WTC11 (cell line): ENCODE measurements at regions not wholly inside any gene's neighbourhood (a gene's known extent, or its start where the extent isn't known, plus 50 kb on each side); places are given as distances from the start of the nearest gene placed in this dataset.

ENCODE experiments used
- ATAC-seq: fragments of 200-7000 bp; cut with Tn5 transposase; 2 replicates; pipeline ENCODE4 v1.10.0; 2021; ENCODE audit warnings: mild to moderate bottlenecking, moderate library complexity
- CTCF ChIA-PET: fragments of 300-600 bp; sonication (Branson Sonifier 250); formaldehyde crosslinking; loops from one replicate; lab custom pipeline; 2021; ENCODE audit warnings: antibody characterized with exemption; lab: Charles Lee
- POLR2A ChIA-PET: fragments of 350-600 bp; sonication (Branson Sonifier 250); formaldehyde crosslinking; loops from one replicate; lab custom pipeline; 2021; ENCODE audit warnings: antibody characterized with exemption; lab: Charles Lee
- DNase-seq: peaks from one replicate; pipeline ENCODE4 v3.0.0; 2021; ENCODE audit warnings: low spot score
- H3K27ac Mint-ChIP-seq: 2 replicates; pipeline ENCODE4 v1.8.0; 2021; ENCODE audit warnings: mixed read lengths
- H3K27me3 Mint-ChIP-seq: 2 replicates; pipeline ENCODE4 v1.8.0; 2021; ENCODE audit warnings: low read depth, mild to moderate bottlenecking, moderate library complexity, mixed read lengths
- H3K36me3 Mint-ChIP-seq: 2 replicates; pipeline ENCODE4 v1.8.0; 2021; ENCODE audit warnings: mixed read lengths
- H3K4me1 Mint-ChIP-seq: 2 replicates; pipeline ENCODE4 v1.8.0; 2022; ENCODE audit warnings: mixed read lengths
- H3K4me3 Mint-ChIP-seq: 2 replicates; pipeline ENCODE4 v1.8.0; 2021; ENCODE audit warnings: mild to moderate bottlenecking, moderate library complexity, mixed read lengths
- H3K9me3 Mint-ChIP-seq: 2 replicates; pipeline ENCODE4 v1.8.0; 2021; ENCODE audit warnings: mixed read lengths
- ATF1 ChIP-seq: sonication (generic); formaldehyde crosslinking; IDR thresholded peaks from 2 replicates; pipeline ENCODE4 v1.8.1; 2023; ENCODE audit warnings: mild to moderate bottlenecking, moderate library complexity, missing genetic modification reagents
- ELF4 ChIP-seq: sonication (generic); formaldehyde crosslinking; IDR thresholded peaks from 2 replicates; pipeline ENCODE4 v1.8.1; 2022; ENCODE audit warnings: low read depth, mild to moderate bottlenecking, moderate library complexity, missing genetic modification reagents
- GABPB1 ChIP-seq: sonication (generic); formaldehyde crosslinking; IDR thresholded peaks from 2 replicates; pipeline ENCODE4 v1.8.1; 2023; ENCODE audit warnings: mild to moderate bottlenecking, missing genetic modification reagents
- NFATC4 ChIP-seq: fragments of 250-450 bp; sonication (Bioruptor Pico); IDR thresholded peaks from 2 replicates; pipeline ENCODE4 v1.9.0; 2021; ENCODE audit warnings: mild to moderate bottlenecking
- NFE2L1 ChIP-seq: sonication (generic); formaldehyde crosslinking; IDR thresholded peaks from 2 replicates; pipeline ENCODE4 v1.8.1; 2023; ENCODE audit warnings: missing genetic modification reagents
- NR2C2 ChIP-seq: sonication (generic); formaldehyde crosslinking; IDR thresholded peaks from 2 replicates; pipeline ENCODE4 v1.8.0; 2022; ENCODE audit warnings: mild to moderate bottlenecking, missing genetic modification reagents
- PRRX2 ChIP-seq: fragments of 250-450 bp; sonication (Bioruptor Pico); IDR thresholded peaks from 2 replicates; pipeline ENCODE4 v1.8.0; 2021; ENCODE audit warnings: mild to moderate bottlenecking
- SMAD4 ChIP-seq: sonication (generic); formaldehyde crosslinking; IDR thresholded peaks from 2 replicates; pipeline ENCODE4 v1.8.0; 2022; ENCODE audit warnings: mild to moderate bottlenecking, missing genetic modification reagents
- TEAD1 ChIP-seq: sonication (generic); formaldehyde crosslinking; IDR thresholded peaks from 2 replicates; pipeline ENCODE4 v1.8.0; 2022; ENCODE audit warnings: mild to moderate bottlenecking, missing genetic modification reagents
- TP53 ChIP-seq: sonication (generic); formaldehyde crosslinking; IDR thresholded peaks from 2 replicates; pipeline ENCODE4 v1.8.1; 2023; ENCODE audit warnings: mild to moderate bottlenecking, missing genetic modification reagents
- ZBTB21 ChIP-seq: sonication (generic); formaldehyde crosslinking; IDR thresholded peaks from 2 replicates; pipeline ENCODE4 v1.8.1; 2023; ENCODE audit warnings: mild to moderate bottlenecking, missing genetic modification reagents, borderline replicate concordance
- ZNF232 ChIP-seq: sonication (generic); formaldehyde crosslinking; IDR thresholded peaks from 2 replicates; pipeline ENCODE4 v1.8.0; 2022; ENCODE audit warnings: mild to moderate bottlenecking, missing genetic modification reagents
- ZNF416 ChIP-seq: fragments of 250-450 bp; sonication (Bioruptor Pico); IDR thresholded peaks from 2 replicates; pipeline ENCODE4 v1.9.0; 2021; ENCODE audit warnings: mild to moderate bottlenecking, inconsistent platforms
- ZNF423 ChIP-seq: fragments of 250-450 bp; sonication (Bioruptor Pico); IDR thresholded peaks from 2 replicates; pipeline ENCODE4 v2.1.2; 2022; ENCODE audit warnings: mild to moderate bottlenecking, moderate library complexity
- TF ChIP-seq, protein P1 (sequence below): sonication (generic); formaldehyde crosslinking; IDR thresholded peaks from 2 replicates; pipeline ENCODE4 v1.8.0; 2023; ENCODE audit warnings: missing genetic modification reagents, mild to moderate bottlenecking, borderline replicate concordance
- TF ChIP-seq, protein P2 (sequence below): sonication (generic); formaldehyde crosslinking; IDR thresholded peaks from 2 replicates; pipeline ENCODE4 v1.8.1; 2022; ENCODE audit warnings: missing genetic modification reagents, borderline replicate concordance
- TF ChIP-seq, protein P3 (sequence below): fragments of 250-450 bp; sonication (Bioruptor Pico); IDR thresholded peaks from 2 replicates; pipeline ENCODE4 v1.9.0; 2021; ENCODE audit warnings: moderate library complexity, mild to moderate bottlenecking, inconsistent platforms, borderline replicate concordance
- TF ChIP-seq, protein P4 (sequence below): sonication (generic); formaldehyde crosslinking; IDR thresholded peaks from 2 replicates; pipeline ENCODE4 v1.8.0; 2023; ENCODE audit warnings: mild to moderate bottlenecking, missing genetic modification reagents
- TF ChIP-seq, protein P5 (sequence below): sonication (generic); formaldehyde crosslinking; IDR thresholded peaks from 2 replicates; pipeline ENCODE4 v1.8.1; 2022; ENCODE audit warnings: mild to moderate bottlenecking, moderate library complexity, missing genetic modification reagents
- TF ChIP-seq, protein P6 (sequence below): sonication (generic); formaldehyde crosslinking; IDR thresholded peaks from 2 replicates; pipeline ENCODE4 v1.8.1; 2023; ENCODE audit warnings: mild to moderate bottlenecking, missing genetic modification reagents, moderate library complexity
- TF ChIP-seq, protein P7 (sequence below): sonication (generic); formaldehyde crosslinking; IDR thresholded peaks from 2 replicates; pipeline ENCODE4 v1.8.1; 2023; ENCODE audit warnings: mild to moderate bottlenecking, missing genetic modification reagents, moderate library complexity
- TF ChIP-seq, protein P8 (sequence below): sonication (generic); formaldehyde crosslinking; IDR thresholded peaks from 2 replicates; pipeline ENCODE4 v1.8.1; 2022; ENCODE audit warnings: low read depth, missing genetic modification reagents, borderline replicate concordance

DNA sequence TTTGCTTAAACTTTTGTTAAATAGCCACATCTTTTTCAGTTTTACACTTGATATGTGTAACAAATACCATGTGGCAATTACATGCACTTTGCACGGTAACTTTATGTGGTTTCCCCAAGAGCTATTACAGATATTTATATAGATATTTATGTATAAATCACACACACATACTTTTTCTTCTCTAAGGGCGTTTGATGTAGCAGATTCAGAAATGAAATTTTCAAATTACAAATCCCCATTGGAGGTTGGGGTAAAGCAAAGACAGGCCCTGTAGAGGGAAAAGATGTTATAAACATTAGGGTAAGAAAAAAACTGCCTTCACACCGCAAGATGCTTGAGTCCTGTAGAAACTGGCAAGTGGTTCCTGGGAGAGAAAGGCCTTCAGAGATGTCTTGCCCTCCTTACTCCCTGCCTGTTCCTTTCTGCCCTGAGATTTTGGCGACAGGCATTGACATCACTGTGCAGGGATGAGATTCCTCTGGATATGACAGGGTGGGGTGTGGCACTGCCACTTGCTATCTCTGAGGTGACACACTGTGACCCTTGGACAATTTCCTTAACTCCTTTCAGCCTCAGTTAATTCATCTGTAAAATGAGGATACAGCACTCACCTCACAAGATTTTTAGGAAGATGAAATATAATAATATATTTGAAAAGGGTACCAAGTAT is 177.9 kb upstream of the TUT7 start (continued):
- TF ChIP-seq, protein P1, sequence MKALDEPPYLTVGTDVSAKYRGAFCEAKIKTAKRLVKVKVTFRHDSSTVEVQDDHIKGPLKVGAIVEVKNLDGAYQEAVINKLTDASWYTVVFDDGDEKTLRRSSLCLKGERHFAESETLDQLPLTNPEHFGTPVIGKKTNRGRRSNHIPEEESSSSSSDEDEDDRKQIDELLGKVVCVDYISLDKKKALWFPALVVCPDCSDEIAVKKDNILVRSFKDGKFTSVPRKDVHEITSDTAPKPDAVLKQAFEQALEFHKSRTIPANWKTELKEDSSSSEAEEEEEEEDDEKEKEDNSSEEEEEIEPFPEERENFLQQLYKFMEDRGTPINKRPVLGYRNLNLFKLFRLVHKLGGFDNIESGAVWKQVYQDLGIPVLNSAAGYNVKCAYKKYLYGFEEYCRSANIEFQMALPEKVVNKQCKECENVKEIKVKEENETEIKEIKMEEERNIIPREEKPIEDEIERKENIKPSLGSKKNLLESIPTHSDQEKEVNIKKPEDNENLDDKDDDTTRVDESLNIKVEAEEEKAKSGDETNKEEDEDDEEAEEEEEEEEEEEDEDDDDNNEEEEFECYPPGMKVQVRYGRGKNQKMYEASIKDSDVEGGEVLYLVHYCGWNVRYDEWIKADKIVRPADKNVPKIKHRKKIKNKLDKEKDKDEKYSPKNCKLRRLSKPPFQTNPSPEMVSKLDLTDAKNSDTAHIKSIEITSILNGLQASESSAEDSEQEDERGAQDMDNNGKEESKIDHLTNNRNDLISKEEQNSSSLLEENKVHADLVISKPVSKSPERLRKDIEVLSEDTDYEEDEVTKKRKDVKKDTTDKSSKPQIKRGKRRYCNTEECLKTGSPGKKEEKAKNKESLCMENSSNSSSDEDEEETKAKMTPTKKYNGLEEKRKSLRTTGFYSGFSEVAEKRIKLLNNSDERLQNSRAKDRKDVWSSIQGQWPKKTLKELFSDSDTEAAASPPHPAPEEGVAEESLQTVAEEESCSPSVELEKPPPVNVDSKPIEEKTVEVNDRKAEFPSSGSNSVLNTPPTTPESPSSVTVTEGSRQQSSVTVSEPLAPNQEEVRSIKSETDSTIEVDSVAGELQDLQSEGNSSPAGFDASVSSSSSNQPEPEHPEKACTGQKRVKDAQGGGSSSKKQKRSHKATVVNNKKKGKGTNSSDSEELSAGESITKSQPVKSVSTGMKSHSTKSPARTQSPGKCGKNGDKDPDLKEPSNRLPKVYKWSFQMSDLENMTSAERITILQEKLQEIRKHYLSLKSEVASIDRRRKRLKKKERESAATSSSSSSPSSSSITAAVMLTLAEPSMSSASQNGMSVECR (CRISPR knock-in tag), result no peak
- TF ChIP-seq TP53 (CRISPR knock-in tag), result no peak
- TF ChIP-seq, protein P2, sequence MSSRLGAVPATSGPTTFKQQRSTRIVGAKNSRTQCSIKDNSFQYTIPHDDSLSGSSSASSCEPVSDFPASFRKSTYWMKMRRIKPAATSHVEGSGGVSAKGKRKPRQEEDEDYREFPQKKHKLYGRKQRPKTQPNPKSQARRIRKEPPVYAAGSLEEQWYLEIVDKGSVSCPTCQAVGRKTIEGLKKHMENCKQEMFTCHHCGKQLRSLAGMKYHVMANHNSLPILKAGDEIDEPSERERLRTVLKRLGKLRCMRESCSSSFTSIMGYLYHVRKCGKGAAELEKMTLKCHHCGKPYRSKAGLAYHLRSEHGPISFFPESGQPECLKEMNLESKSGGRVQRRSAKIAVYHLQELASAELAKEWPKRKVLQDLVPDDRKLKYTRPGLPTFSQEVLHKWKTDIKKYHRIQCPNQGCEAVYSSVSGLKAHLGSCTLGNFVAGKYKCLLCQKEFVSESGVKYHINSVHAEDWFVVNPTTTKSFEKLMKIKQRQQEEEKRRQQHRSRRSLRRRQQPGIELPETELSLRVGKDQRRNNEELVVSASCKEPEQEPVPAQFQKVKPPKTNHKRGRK (CRISPR knock-in tag), result no peak
- TF ChIP-seq, protein P3, sequence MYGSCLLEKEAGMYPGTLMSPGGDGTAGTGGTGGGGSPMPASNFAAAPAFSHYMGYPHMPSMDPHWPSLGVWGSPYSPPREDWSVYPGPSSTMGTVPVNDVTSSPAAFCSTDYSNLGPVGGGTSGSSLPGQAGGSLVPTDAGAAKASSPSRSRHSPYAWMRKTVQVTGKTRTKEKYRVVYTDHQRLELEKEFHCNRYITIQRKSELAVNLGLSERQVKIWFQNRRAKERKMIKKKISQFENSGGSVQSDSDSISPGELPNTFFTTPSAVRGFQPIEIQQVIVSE (CRISPR knock-in tag), result no peak
- TF ChIP-seq ELF4 (CRISPR knock-in tag), result no peak
- no peak for TF ChIP-seq NR2C2
- no peak for TF ChIP-seq GABPB1 (CRISPR knock-in tag)
- TF ChIP-seq, protein P4, sequence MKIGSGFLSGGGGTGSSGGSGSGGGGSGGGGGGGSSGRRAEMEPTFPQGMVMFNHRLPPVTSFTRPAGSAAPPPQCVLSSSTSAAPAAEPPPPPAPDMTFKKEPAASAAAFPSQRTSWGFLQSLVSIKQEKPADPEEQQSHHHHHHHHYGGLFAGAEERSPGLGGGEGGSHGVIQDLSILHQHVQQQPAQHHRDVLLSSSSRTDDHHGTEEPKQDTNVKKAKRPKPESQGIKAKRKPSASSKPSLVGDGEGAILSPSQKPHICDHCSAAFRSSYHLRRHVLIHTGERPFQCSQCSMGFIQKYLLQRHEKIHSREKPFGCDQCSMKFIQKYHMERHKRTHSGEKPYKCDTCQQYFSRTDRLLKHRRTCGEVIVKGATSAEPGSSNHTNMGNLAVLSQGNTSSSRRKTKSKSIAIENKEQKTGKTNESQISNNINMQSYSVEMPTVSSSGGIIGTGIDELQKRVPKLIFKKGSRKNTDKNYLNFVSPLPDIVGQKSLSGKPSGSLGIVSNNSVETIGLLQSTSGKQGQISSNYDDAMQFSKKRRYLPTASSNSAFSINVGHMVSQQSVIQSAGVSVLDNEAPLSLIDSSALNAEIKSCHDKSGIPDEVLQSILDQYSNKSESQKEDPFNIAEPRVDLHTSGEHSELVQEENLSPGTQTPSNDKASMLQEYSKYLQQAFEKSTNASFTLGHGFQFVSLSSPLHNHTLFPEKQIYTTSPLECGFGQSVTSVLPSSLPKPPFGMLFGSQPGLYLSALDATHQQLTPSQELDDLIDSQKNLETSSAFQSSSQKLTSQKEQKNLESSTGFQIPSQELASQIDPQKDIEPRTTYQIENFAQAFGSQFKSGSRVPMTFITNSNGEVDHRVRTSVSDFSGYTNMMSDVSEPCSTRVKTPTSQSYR, result no peak
- TF ChIP-seq ZNF232 (CRISPR knock-in tag), result no peak
- TF ChIP-seq, protein P5, sequence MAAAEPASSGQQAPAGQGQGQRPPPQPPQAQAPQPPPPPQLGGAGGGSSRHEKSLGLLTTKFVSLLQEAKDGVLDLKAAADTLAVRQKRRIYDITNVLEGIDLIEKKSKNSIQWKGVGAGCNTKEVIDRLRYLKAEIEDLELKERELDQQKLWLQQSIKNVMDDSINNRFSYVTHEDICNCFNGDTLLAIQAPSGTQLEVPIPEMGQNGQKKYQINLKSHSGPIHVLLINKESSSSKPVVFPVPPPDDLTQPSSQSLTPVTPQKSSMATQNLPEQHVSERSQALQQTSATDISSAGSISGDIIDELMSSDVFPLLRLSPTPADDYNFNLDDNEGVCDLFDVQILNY, result no peak
- TF ChIP-seq, protein P6, sequence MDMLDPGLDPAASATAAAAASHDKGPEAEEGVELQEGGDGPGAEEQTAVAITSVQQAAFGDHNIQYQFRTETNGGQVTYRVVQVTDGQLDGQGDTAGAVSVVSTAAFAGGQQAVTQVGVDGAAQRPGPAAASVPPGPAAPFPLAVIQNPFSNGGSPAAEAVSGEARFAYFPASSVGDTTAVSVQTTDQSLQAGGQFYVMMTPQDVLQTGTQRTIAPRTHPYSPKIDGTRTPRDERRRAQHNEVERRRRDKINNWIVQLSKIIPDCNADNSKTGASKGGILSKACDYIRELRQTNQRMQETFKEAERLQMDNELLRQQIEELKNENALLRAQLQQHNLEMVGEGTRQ, result no peak
- no peak for TF ChIP-seq ZNF416 (CRISPR knock-in tag)
- TF ChIP-seq TEAD1, result no peak

DNA sequence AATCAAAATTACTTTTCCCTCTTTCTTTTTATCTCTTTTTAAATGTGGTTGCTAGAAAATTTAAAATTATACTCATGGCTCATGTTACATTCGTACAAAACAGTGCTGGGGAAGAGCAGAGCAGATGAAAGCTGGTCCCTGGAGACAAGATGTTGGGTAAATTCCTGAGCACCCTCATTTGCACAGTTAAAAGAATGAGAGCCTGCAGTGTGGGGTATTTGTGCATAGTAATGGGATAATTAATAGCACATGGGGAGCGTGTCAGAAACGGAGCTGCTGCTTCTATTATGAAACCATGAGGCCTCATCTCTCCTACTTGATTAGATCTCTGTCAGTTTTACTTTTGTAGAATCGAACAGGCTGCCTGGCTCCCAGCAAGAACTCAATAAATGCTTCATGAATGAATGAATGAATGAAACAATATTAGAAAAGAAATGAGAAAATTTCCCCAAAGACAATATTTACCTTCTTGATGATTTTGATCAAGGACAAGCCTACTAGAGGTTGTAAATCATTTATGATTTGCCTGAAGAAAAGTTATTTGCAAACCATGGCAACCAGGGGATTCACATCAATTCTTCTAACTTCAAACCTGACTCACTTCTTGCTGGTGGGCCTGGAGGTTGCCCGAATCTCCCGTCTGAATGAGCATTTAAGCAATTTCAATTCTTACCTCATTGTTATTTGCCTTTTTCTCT is 177.2 kb upstream of the TUT7 start:
- ChIA-PET POLR2A (no interaction called here), CTCF (no interaction called here)
- H3K4me3 Mint-ChIP-seq, result no peak overlapping the region
- H3K9me3 Mint-ChIP-seq, result peaks cover 9% of the 10 kb centered on the region
- H3K27me3 Mint-ChIP-seq, result no peaks in the 10 kb centered on the region
- no peak for ATAC-seq
- no peak for DNase-seq
- H3K27ac Mint-ChIP-seq, result no peak overlapping the region
- H3K4me1 Mint-ChIP-seq, result peaks cover 18% of the 10 kb centered on the region
- H3K36me3 Mint-ChIP-seq, result peaks cover 5% of the 10 kb centered on the region
- TF ChIP-seq, protein P7, sequence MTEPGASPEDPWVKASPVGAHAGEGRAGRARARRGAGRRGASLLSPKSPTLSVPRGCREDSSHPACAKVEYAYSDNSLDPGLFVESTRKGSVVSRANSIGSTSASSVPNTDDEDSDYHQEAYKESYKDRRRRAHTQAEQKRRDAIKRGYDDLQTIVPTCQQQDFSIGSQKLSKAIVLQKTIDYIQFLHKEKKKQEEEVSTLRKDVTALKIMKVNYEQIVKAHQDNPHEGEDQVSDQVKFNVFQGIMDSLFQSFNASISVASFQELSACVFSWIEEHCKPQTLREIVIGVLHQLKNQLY (CRISPR knock-in tag), result no peak
- TF ChIP-seq NFATC4 (no peak), ATF1 (CRISPR knock-in tag) (no peak), ZNF423 (CRISPR knock-in tag) (no peak), PRRX2 (CRISPR knock-in tag) (no peak), SMAD4 (CRISPR knock-in tag) (no peak), NFE2L1 (CRISPR knock-in tag) (no peak), ZBTB21 (CRISPR knock-in tag) (no peak)
- TF ChIP-seq, protein P6, result no peak
- TF ChIP-seq, protein P8, sequence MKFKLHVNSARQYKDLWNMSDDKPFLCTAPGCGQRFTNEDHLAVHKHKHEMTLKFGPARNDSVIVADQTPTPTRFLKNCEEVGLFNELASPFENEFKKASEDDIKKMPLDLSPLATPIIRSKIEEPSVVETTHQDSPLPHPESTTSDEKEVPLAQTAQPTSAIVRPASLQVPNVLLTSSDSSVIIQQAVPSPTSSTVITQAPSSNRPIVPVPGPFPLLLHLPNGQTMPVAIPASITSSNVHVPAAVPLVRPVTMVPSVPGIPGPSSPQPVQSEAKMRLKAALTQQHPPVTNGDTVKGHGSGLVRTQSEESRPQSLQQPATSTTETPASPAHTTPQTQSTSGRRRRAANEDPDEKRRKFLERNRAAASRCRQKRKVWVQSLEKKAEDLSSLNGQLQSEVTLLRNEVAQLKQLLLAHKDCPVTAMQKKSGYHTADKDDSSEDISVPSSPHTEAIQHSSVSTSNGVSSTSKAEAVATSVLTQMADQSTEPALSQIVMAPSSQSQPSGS, result no peak
